ENCODE measurements at regions not wholly inside any gene's neighbourhood (a gene's known extent, or its start where the extent isn't known, plus 50 kb on each side); places are given as distances from the start of the nearest gene placed in this dataset.

DNA sequence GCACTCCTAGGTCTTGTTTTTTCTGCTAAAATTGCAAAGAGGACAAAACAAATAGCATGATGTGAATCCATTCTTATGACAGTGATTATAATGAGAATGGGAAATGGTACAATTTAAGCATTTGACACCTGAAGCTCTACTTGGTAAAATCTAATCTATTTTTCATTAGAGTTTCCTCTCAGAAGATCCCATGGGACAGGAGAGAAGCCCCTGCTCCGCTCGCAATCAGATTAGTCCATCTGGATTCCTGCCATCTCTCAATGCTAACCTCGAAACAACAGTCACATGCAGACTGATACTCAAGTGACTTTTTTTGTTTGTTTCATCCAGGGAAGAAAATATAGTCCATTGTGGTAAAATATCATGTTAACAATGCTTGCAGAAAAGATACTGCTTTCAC lies 107.4 kb upstream of the TOM1L1 start:
- H3K9me3 ChIP-seq (ENCODE audit: control insufficient read depth, insufficient read depth, low read length), result peaks cover under 1% of the 10 kb centered on the region; the same call in 1 of the 2 replicates
- no peak overlapping the region for H2BK5ac ChIP-seq (ENCODE audit: low read depth, low read length, poor library complexity, severe bottlenecking)
- dilution Hi-C loops (cut with HindIII; ENCODE audit: low sequenced_read_pairs, unreplicated experiment), result no loop called here
- H3K9me1 ChIP-seq (ENCODE audit: insufficient read depth, low read length), result no peaks in the 10 kb centered on the region
- WGBS, 2 experiments (ENCODE audit: extremely low coverage in 2 of 2, insufficient read length in 1 of 2), result no CpG with 5 or more reads among the region's 3 CpGs
- ChIA-PET CTCF (no interaction called here), POLR2A (ENCODE audit: unreplicated experiment) (no interaction called here)
- H3K4ac ChIP-seq (ENCODE audit: low read depth, low read length), result no peak overlapping the region
- no peak overlapping the region for H3K56ac ChIP-seq (ENCODE audit: extremely low read depth, insufficient read depth, low read length)
- H2AK9ac ChIP-seq (replicated peaks; ENCODE audit: low read depth, low read length, poor library complexity), result no peak overlapping the region
- no peak overlapping the region for H2AFZ ChIP-seq (replicated peaks; ENCODE audit: low read length, poor library complexity)
- no peak for ATAC-seq (ENCODE audit: low read depth)
- no peak overlapping the region for H2BK15ac ChIP-seq (ENCODE audit: low read depth, low read length)
- H4K5ac ChIP-seq (ENCODE audit: low read depth, low read length), result no peak overlapping the region
- H4K8ac ChIP-seq (ENCODE audit: low read depth in 2 of 2, low read length in 2 of 2), result no peak overlapping the region
- no peaks in the 10 kb centered on the region for H4K20me1 ChIP-seq (ENCODE audit: insufficient read depth, low read length)
- H2BK20ac ChIP-seq (ENCODE audit: low read depth, low read length), result no peak overlapping the region
- H3K4me2 ChIP-seq (ENCODE audit: low read depth, low read length), result no peak overlapping the region
- no peak overlapping the region for H3K18ac ChIP-seq (ENCODE audit: low read depth, low read length)
- H4K91ac ChIP-seq (ENCODE audit: insufficient read depth, low read depth, low read length), result no peak overlapping the region
- no peaks in the 10 kb centered on the region for H3K79me1 ChIP-seq (ENCODE audit: low read depth in 1 of 2, low read length in 2 of 2)
- H3K14ac ChIP-seq (replicated peaks; ENCODE audit: low read depth, low read length), result no peak overlapping the region
- no TSS peak for BruUV-seq (replicated peaks)
- H3K36me3 ChIP-seq (ENCODE audit: control insufficient read depth, insufficient read depth, low read length), result no peaks in the 10 kb centered on the region
- H2BK120ac ChIP-seq (ENCODE audit: low read depth, low read length), result no peak overlapping the region
- H2AK5ac ChIP-seq (ENCODE audit: low read depth, low read length), result no peak overlapping the region
- no peak overlapping the region for H3K4me3 ChIP-seq (ENCODE audit: insufficient read depth, low read depth, low read length)
- H3K4me1 ChIP-seq (ENCODE audit: control insufficient read depth, insufficient read depth, low read length), result no peaks in the 10 kb centered on the region
- H3K27me3 ChIP-seq (ENCODE audit: control insufficient read depth, insufficient read depth, low read length), result no peaks in the 10 kb centered on the region
- no peak overlapping the region for H3K9ac ChIP-seq (ENCODE audit: low read depth, low read length)
- no peak overlapping the region for H3K23ac ChIP-seq (ENCODE audit: low read depth, low read length)
- H3K27ac ChIP-seq (ENCODE audit: insufficient read depth, low read length), result no peak overlapping the region
- TF ChIP-seq, protein P1, sequence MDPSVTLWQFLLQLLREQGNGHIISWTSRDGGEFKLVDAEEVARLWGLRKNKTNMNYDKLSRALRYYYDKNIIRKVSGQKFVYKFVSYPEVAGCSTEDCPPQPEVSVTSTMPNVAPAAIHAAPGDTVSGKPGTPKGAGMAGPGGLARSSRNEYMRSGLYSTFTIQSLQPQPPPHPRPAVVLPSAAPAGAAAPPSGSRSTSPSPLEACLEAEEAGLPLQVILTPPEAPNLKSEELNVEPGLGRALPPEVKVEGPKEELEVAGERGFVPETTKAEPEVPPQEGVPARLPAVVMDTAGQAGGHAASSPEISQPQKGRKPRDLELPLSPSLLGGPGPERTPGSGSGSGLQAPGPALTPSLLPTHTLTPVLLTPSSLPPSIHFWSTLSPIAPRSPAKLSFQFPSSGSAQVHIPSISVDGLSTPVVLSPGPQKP (IDR thresholded peaks at IDR 0.05; ENCODE audit: borderline replicate concordance, low read depth, low read length), result no peak
- TF ChIP-seq, protein P2, sequence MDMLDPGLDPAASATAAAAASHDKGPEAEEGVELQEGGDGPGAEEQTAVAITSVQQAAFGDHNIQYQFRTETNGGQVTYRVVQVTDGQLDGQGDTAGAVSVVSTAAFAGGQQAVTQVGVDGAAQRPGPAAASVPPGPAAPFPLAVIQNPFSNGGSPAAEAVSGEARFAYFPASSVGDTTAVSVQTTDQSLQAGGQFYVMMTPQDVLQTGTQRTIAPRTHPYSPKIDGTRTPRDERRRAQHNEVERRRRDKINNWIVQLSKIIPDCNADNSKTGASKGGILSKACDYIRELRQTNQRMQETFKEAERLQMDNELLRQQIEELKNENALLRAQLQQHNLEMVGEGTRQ (IDR thresholded peaks at IDR 0.05; ENCODE audit: low read depth, low read length), result no peak
- TF ChIP-seq FOS (IDR thresholded peaks at IDR 0.05; ENCODE audit: low read depth, low read length), result no peak
- TF ChIP-seq, protein P3, sequence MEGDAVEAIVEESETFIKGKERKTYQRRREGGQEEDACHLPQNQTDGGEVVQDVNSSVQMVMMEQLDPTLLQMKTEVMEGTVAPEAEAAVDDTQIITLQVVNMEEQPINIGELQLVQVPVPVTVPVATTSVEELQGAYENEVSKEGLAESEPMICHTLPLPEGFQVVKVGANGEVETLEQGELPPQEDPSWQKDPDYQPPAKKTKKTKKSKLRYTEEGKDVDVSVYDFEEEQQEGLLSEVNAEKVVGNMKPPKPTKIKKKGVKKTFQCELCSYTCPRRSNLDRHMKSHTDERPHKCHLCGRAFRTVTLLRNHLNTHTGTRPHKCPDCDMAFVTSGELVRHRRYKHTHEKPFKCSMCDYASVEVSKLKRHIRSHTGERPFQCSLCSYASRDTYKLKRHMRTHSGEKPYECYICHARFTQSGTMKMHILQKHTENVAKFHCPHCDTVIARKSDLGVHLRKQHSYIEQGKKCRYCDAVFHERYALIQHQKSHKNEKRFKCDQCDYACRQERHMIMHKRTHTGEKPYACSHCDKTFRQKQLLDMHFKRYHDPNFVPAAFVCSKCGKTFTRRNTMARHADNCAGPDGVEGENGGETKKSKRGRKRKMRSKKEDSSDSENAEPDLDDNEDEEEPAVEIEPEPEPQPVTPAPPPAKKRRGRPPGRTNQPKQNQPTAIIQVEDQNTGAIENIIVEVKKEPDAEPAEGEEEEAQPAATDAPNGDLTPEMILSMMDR (conservative IDR thresholded peaks at IDR 0.05; ENCODE audit: low read depth, low read length), result no peak
- no peak for TF ChIP-seq CHD1 (IDR thresholded peaks at IDR 0.05; ENCODE audit: low read depth, low read length)
- no peak for TF ChIP-seq RAD21 (IDR thresholded peaks at IDR 0.05; ENCODE audit: low read length)
- no peak for TF ChIP-seq MXI1 (IDR thresholded peaks at IDR 0.05; ENCODE audit: borderline replicate concordance, low read depth, low read length)
- no peak for TF ChIP-seq MAZ (IDR thresholded peaks at IDR 0.05; ENCODE audit: borderline replicate concordance, low read depth, low read length)
- TF ChIP-seq RCOR1 (IDR thresholded peaks at IDR 0.05; ENCODE audit: insufficient replicate concordance, low read length), result no peak
- TF ChIP-seq SMC3 (IDR thresholded peaks at IDR 0.05; ENCODE audit: low read depth, low read length), result no peak
- no peak for TF ChIP-seq RFX5 (IDR thresholded peaks at IDR 0.05; ENCODE audit: low read depth, low read length)
- TF ChIP-seq NFE2L2 (IDR thresholded peaks at IDR 0.05; ENCODE audit: low read depth, low read length), result no peak
- TF ChIP-seq BHLHE40 (IDR thresholded peaks at IDR 0.05; ENCODE audit: low read depth, low read length), result no peak
- TF ChIP-seq CEBPB (IDR thresholded peaks at IDR 0.05; ENCODE audit: low read depth, low read length), result no peak
- no peak for TF ChIP-seq MAFK (IDR thresholded peaks at IDR 0.05; ENCODE audit: low read depth, low read length)
- no peak for TF ChIP-seq POLR2A (IDR thresholded peaks at IDR 0.05; ENCODE audit: low read depth, low read length)
- intact Hi-C loops (cut with micrococcal nuclease), result no loop called here
- in situ Hi-C loops (cut with MboI; ENCODE audit: low sequenced_read_pairs), result no loop called here
- DNase-seq, result no peak

Data from IMR-90 (cell line).